ENCODE measurements at regions not wholly inside any gene's neighbourhood (a gene's known extent, or its start where the extent isn't known, plus 50 kb on each side); places are given as distances from the start of the nearest gene placed in this dataset.
"Not testable (repeated sequence)": the region's sequence is repeated elsewhere in the genome, so short reads cannot be mapped to it uniquely, and the experiment has no call there.

DNA sequence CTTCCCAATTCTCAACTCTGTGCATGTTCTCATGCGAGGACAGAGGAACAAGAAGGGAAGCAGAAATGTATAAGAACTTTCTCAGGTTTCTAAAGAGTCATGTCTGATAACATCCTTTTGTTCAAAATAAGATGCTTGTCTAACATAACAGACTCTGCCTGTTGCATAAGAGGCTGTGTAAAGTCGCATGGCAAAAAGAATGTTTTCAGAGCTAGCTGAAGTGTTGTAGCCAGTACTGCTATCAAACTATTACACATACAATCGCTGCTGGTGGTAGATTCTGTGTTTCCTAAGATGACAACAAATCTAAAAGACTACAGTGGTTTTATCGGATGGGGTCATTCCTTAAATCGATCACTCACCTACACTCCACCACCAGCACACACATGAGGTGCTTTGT lies 487.5 kb downstream of the IRS1 start:
- no peak for DNase-seq

DNA sequence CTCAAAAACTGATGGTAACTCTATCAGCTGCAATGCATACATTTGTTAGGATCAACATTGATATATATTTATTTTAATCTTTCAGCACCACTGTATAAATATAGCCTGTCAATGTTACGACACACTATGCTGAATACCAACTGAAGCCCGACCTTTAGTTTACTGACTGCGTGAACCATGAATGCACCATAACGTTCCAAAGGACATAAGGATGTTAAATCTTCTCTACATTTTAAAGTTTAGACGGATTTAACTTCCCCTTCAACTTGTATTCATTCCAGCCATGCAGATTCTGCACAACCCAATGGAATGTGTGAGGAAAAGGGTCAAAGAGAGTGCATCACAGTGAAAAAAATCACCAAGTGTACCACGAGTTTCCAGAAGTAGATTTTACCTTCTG lies 489.5 kb downstream of the IRS1 start:
- no peak for DNase-seq

DNA sequence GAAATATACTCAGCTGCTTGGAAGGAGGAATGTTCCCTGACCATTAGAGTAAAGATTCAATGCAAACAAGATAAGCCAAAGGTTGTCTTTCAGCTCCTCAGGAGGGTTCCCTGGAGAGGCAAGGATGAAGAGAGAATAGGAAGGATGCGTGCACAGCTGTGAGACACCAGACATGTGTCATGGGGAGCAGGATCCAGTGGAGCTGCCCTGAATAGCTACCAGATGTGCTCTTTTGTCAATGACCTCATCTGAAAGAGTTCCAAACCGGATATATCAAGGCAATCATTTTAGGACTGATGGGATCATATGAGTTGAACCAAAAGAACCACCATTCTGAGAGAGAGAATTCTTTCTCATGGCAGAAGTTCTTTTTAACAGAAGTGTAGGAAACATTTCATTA lies 490.6 kb downstream of the IRS1 start:
- DNase-seq = no peak

DNA sequence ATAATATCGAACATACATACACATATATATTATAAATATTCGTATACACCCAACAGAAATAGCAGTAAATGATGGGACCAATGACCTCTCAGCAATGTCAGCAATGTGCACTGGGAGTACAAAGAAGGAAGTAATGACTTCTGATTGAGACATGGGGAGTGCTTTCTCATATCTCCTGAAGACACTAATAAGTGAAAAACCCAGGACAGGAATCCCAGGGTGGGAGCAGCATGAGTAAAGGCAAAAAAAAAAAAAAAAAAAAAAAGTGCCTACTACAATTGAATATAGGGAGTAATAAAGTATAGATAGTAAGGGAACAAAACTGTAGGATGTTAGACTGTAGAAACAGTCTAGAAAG lies 491.3 kb downstream of the IRS1 start:
- no peak for DNase-seq

DNA sequence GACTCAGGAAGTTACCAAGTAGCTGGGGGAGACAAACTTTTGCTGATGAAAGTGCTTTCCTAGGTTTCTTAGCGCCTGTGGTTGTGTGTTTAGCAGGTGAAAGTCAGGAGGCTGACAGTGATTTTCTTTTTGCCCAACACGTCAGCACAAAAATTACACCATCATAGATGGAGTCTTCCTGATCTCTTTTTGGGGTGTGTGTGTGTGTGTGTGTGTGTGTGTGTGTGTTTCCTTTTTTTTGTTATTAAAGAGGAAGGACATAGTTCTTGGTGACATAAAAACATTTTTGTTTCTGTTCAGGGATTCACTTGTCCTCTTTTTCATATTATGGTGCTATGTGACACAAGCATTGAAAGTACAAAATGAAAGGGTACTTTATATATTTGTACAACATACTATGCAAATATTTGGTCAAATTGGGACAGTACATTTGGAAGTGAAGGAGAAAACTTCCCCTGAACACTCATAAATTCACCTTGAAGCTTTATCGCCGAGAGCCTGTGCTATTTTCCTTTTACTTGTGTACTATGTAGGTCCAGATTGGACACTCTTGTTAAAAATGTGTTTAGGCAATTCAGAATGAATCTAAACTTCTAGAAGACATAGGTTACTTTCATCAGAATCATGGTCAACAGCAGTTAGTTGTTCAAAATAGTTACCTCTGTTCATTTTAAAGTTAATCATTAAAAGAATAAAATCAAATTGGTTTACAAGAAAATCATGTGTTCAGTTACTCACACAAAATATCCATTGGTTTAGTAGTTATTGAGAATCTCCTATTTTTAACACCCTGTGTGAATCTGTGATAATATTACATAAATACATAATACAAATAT lies 491.9 kb downstream of the IRS1 start:
- no peak for DNase-seq

DNA sequence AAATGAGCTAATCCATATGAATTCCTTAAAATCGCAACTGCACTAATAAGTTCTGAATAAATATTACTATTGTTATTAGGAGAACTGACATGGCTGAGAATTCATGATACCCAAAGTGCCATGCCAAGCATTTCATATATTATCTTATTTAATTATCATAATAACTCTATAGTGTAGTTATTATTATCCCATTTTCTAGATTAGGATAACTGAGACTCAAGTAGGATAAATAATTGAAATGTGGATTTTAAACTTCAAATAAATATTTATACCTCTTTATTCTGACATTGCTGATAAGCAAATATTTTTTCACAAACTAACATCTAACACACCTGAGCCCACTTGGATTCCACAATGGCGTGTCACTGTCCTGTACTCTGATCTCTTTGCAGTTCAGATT lies 492.7 kb downstream of the IRS1 start:
- DNase-seq = no peak

DNA sequence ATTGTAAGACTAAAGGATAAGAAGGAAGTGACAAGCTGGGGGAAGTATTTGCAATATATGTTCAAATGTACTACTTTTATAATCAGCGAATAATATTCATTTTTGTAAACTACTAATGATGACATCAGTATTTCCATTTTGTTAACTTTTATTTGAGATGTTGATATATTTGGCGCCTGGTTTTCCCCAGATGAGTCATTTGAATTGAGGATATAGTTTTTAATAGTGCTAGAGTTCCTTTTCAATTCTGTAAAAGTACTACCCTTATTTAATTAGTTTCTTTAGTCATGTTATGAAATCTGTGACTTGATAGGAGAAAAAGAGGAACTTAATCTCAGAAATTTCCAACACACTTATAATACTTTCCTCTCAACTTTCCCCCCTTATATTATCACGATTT lies 495.3 kb downstream of the IRS1 start:
- DNase-seq = no peak

DNA sequence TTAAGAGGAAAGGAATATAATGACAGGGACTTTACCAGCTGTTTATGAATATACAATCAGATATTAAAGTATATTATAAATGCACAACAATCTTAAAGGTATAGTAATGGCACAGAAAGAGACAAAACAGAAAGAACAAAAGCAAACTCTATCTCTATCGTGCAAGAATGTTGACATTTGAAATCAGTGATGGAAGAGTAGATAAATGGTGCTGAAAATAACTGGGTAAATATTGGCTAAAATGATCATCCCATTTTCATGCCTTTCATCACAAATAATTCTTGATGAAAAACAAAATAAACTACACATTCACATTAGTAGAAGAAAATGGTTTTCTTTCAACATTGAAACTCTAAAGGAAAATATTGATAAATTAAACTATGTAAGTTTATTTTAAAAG lies 495.9 kb downstream of the IRS1 start:
- no peak for DNase-seq

DNA sequence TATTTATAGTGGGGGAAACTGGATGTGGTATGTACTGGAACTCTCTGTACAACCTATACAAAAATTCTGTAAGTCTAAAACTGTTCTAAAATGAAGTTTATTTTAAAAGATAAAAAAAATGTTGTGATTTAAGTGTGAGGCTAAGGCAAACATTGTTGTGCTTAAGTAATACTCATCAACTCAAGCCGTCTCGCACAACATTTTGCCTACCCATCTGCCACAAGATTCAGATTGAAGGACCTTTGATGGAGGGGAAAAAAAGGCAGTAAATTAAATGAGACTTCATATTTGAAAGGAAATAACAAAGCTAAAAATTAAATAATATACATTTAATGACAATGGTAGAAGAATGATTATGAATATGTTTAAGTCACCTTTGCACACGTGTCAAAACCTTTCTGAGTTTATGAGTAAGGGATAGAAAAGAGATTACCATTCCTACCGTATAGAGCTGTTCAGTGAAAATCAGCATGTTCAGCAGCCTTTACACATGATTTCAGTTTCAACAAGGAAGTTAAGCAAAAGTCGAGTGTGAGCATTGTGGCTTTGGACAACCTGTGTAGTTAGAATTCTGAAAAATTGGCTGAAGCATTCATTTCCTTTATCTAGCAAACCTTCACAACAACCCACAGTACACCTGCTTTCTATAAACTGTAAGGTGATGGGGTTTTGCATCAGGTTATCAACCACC lies 499.3 kb downstream of the IRS1 start:
- no peak for DNase-seq

DNA sequence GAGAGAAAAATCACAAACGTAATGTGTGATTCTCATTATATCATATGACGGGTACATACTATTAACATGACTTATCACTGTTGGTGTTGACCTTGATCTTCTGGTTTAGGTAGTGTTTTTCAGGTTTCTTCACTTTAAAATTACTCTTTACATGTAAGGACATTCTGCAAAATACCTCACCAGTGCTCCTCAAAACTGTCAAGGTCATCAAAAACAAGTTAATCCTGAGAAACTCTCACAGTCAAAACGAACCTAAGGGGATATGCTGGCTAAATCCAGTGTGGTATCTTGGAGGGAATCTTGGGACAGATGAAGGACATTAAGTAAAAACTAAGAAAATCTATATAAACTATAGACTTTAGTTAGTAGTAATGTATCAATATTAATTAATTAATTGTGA lies 499.8 kb downstream of the IRS1 start:
- no peak for DNase-seq

DNA sequence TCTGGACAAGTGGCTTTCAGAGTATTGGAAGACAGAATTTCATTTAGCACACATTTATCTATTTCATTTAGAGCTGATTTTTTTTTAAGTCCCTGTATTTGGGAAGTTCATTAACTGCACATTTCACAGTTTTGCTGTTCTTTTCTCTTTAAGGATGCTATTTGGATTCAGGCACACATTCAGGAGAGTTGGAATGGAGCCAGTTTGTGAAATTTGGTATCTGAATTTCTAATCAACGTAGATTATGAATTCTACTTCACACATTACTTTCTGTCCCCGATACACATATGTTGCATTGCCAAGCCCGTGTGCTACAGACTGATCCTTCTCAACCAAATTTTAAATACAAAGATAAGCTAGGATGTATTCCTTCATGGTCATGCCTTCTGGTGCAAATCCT lies 503.9 kb downstream of the IRS1 start:
- DNase-seq = no peak

DNA sequence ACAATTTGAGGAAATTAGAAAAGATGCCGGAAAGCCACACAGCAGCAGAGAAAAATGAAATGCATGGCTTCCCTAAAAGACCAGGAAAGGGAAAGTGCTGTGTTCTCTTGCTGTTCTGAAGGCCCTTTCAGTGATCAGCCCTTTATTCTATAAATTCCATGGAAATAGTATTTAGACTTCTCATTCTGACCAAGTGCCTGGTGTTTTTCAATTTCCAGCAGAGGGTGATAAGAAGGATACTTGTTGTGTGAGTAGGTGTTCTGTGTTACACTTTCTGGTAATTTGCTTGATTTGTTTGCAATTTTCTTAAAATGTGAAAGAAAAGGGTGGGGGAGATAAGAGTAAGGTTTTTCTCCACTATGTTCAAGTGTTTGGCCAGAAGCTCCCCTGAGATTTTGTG lies 504.5 kb downstream of the IRS1 start:
- no peak for DNase-seq

DNA sequence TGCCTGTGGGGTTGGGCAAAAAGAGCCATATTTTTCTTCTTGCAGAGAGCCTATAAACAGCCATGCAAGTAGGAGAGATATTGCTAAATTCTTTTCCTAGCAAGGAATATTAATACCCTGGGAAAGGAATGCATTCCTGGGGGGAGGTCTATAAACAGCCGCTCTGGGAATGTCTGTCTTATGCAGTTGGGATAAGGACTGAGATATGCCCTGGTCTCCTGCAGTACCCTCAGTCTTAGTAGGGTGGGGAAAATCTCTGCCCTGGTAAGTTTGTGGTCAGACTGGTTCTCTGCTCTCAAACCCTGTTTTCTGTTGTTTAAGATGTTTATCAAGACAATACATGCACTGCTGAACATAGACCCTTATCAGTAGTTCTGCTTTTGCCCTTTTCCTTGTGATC lies 508.3 kb downstream of the IRS1 start:
- DNase-seq = not testable (repeated sequence)

DNA sequence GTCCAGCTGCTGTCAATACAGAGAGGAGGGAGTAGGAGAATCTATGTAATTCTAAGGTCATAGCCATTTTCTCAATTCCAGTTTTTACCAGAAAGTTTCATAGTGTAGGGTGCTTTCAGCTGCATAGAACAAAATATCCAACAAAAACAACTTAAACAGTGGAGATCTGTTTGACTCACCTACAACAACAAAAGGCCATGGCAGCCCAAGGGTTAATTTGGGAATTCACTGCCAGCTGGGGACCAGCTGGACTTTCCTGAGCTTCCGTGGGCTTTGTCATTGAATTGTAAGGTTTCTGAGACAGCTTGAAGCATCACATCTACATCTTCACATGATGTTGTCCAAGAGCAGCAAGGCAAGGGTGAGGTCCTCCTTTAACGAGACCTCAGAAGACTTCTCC lies 512.7 kb downstream of the IRS1 start:
- DNase-seq = no peak

DNA sequence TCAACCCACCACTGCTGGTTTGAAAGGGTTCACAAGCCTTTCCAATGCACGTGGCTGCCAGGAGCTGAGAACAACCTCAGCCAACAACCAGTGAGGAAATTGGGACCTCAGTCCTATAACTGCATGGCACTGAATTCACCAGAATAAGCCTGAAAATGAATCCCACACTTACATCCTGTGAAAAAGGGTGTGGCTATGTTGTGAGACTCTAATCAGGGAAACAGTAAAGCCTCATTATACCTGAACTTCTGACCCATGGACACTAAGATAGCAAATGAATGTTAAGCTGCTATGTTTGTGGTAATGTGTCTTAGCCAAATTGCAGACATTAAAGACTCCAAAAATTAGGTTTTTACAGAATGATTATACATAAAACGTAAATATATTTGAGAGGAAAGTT lies 515.8 kb downstream of the IRS1 start:
- no peak for DNase-seq

DNA sequence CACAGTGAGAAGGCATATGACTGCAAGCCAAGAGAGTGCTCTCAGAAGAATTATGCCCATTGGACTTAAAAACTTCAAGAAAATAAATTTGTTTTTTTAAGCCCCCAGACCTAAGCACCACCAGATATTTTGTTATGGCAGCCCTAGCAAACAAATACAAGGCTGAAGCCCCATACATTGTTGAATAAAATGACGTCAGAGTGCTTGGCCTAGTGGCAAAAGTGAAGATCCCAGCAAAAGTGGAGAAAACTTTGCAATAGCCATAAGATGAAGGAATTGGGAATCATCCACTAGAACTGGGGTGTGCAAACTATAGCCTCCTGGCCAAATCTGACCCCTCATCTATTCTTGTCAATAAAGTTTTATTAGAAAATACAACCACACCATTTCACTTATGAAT lies 517.5 kb downstream of the IRS1 start:
- DNase-seq = no peak

DNA sequence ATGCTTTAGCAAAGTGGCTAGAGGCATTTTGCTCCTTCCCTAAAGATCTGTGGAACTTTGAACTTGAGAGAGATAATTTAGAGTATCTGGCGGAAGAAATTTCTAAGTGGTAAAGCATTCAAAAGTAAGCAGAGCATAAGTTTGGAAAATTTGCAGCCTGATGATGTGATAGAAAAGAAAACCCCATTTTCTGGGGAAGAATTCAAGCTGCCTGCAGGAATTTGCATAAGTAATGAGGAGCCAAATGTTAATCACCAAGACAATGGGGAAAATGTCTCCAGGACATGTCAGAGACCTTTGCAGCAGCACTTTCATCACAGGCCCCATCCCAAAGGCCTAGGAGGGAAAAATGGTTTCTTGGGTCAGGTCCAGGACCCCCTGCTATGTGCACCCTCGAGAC lies 519.5 kb downstream of the IRS1 start:
- not testable (repeated sequence) for DNase-seq

DNA sequence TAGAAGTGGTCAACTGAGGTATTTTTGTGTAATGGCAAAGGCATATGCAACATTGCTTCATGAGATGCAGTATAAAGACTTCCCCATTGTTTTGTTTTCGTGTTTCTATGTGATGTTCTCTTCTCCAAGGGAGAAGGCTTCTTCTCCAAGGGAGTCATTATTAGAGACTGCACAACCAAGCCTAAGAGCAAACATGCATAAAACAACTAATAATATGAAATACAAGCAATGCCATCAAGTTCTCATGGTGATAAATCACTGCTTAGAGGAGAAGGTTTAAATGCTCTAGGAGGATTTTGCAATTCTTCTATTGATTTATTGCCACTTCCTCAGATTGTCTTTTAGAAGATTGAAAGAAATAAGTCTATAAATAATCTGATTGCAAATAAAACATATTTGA lies 524.4 kb downstream of the IRS1 start:
- no peak for DNase-seq

DNA sequence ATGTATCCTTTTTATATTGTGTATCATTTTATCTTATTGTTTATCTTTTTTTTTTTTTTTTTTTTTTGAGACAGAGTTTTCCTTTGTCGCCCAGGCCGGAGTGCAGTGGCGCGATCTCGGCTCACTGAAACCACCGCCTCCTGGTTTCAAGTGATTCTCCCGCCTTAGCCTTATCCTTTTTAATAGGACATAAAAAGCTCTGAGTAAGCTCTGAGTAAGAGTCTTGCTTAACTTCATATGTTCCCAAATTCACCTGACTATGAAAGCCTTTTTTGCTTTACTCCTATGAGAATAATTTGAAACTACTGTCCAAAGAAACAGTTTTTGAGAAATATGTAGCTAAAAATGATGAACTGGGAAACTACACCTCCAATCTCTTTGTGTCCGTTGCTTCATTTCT lies 525.5 kb downstream of the IRS1 start:
- DNase-seq = no peak

DNA sequence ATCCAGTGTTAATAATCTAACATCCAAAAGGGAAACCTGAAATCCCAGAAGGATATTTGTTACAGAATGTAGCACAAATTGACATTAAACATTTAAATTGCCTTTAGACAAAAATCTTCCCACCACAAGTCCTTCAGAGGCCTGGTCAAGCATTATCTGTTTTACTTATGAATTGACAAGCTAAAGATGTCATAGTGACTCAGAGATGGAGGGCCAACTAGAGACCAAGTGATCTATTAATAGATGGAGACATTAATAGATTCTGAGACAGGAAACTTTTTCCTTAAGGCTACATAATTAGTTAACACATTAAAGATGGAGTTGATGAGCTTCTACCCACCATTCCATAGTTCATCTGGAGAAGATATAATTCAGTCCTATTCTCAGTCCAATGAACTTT lies 526.2 kb downstream of the IRS1 start:
- no peak for DNase-seq

DNA sequence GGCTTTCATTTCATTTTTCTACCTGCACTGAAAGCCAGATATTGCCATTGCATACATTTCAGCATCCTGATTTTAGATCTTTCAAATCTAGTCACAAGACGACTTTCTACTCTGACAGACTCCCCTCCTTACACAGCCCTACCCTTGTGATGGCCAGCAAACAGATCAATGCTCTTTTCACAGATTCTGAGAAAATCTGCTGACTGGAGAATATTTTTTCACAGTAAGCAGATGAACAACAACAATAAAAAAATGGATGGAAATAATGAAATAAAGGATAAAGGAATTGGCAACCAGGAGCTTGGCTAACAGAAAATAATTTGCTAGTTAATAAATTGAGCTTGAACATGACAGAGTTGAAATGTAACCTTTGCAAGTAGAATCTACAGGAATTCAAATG lies 527.2 kb downstream of the IRS1 start:
- DNase-seq = no peak

DNA sequence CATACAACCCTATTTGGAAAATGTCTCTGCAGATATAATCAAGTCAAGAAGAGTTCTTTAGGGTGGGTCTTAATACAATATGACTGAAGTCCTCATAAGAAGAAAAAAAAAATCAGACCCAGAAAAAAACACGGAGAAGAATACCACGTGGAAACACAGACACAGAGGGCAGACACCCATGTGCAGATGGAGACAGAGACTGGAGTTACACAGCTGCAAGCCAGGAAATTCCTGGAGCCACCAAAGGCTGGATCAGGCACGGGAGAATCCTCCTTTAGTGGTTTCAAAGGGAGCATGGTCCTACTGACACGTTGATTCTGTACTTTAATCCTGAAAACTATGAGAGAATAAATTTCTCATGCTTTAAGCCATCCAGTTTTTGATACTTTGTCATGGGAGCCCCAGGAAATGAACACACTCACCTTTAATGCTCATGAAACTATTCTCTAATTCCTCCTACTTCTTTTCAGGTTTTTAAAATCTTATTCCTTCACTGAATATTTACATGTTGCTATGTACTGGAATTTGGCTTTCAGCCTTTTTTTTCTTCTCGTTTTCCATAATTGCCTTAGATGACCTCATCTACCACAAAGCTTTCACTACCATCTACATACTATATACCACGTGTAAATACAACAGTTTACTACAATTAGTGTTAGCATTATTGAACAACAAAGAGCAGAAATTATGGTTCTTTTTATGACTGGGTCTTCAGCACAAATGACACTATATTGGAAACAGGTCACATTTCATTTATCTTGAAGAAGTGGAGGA lies 529.1 kb downstream of the IRS1 start:
- no peak for DNase-seq

DNA sequence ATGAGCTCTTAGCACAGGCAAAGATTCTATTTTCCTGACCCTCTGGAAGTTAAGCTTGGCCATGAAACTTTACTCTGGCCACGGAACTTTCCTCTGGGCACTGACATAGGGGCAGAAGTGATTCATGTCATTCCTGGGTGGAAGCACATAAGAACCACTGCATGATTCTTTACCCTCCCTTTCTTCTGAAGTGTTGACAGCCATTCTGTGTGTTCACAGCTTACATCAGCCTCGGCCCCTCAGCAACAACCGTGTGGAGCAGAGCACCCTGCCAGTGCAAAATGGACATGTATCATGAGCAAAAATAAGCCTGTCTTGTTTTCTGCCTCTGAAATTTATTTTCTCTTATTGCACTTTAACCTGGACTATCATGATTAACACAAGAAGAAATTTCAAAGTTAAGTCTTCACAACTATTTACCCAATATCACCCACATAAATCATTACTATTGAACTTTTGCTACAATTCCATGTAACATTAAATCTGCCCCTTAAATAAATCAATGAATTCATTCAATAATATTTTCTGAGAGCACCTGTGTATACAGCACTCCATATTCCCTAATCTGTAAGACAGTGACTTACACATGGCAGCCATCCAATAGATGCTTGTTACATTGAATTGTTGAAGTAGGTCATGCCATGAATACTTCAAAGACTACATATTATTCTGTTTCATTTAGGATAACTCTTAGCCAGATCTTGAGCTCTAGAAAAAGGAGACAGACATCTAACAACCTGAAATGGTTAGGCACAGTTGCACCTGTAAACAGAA lies 531.9 kb downstream of the IRS1 start:
- no peak for DNase-seq
